Naive B cell (primary cell): ENCODE measurements at regions not wholly inside any gene's neighbourhood (a gene's known extent, or its start where the extent isn't known, plus 50 kb on each side); places are given as distances from the start of the nearest gene placed in this dataset.

Source experiments
- ATAC-seq, 2 donors: fragments of 150-1000 bp; cut with Tn5 transposase; 2 replicates each; pipeline ENCODE4 v1.10.0; 2021; ENCODE audit warnings: low read depth in 2 of 2, mild to moderate bottlenecking in 2 of 2, moderate library complexity in 2 of 2
- DNase-seq: peaks from one replicate; pipeline ENCODE4 v3.0.0; 2022
- H3K27ac Mint-ChIP-seq, 6 donors: one replicate each; pipeline ENCODE4 v1.8.0; 2020 to 2022; ENCODE audit warnings: mild to moderate bottlenecking in 6 of 6, mixed read lengths in 6 of 6, moderate library complexity in 5 of 6, inconsistent platforms in 2 of 6
- H3K27me3 Mint-ChIP-seq, 3 donors: one replicate each; pipeline ENCODE4 v1.8.0; 2021 to 2022; ENCODE audit warnings: mixed read lengths in 3 of 3, mild to moderate bottlenecking in 1 of 3
- H3K36me3 Mint-ChIP-seq, 2 donors: one replicate each; pipeline ENCODE4 v1.8.0; 2020 to 2022; ENCODE audit warnings: mixed read lengths in 2 of 2, inconsistent platforms in 1 of 2, mild to moderate bottlenecking in 1 of 2
- H3K4me1 Mint-ChIP-seq, 3 donors: one replicate each; pipeline ENCODE4 v1.8.0; 2020 to 2022; ENCODE audit warnings: mixed read lengths in 3 of 3, inconsistent platforms in 1 of 3, mild to moderate bottlenecking in 1 of 3, moderate library complexity in 1 of 3
- H3K4me3 Mint-ChIP-seq, 8 donors: one replicate each; pipeline ENCODE4 v1.8.0; 2020 to 2022; ENCODE audit warnings: mild to moderate bottlenecking in 8 of 8, mixed read lengths in 8 of 8, moderate library complexity in 8 of 8, inconsistent platforms in 2 of 8
- H3K9me3 Mint-ChIP-seq, 7 donors: one replicate each; pipeline ENCODE4 v1.8.0; 2020 to 2022; ENCODE audit warnings: mixed read lengths in 7 of 7, mild to moderate bottlenecking in 5 of 7, inconsistent platforms in 2 of 7, moderate library complexity in 1 of 7

DNA sequence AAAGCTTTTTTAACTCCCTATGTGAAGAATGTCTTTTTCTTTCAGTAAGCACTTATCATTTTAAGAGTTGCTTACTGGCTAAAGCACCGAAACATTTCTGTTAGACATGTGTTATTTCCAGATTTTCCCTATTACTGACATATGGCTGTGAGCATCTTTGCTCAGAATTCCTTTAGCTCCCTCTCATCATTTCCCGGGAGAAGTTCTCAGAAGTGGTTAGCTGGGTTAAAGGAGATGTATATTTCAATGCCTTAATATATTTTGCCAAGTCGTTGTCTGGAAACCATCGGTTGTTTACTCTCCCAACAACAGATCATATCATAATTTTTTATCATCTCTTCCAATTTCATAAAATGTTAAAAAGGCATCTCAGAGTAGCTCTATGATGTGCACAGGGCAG lies 396.5 kb downstream of the OCA2 start:
- H3K4me1 Mint-ChIP-seq, result no peaks in the 10 kb centered on the region
- H3K4me3 Mint-ChIP-seq, result no peak overlapping the region
- H3K9me3 Mint-ChIP-seq, result peaks cover 0 to 20% (median 5%) of the 10 kb centered on the region in 7 donors
- DNase-seq (no peak), ATAC-seq (no peak)
- H3K36me3 Mint-ChIP-seq, result no peaks in the 10 kb centered on the region
- H3K27me3 Mint-ChIP-seq, result no peaks in the 10 kb centered on the region
- no peak overlapping the region for H3K27ac Mint-ChIP-seq

DNA sequence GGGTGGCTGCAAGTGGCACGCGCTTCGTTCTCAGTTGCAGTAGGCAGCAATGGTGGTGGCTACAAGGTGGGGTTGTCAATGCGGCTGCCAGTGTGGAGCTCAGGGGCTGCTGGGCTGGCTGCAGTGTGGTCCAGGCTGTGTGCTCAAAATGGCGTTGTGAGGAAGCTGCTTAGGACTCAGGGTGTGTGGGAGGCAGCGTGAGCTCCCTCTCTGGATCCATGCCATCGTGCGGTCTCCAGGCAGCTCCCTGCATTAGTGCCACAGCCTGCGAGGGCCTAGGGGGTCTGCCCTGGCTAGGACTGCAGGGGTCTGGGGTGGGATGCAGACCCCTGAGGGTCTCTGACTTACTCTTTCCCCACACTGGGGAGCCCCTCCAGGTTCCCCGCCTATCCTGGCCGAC lies 397.2 kb downstream of the OCA2 start:
- no peak overlapping the region for H3K4me3 Mint-ChIP-seq
- no peak for ATAC-seq
- no peaks in the 10 kb centered on the region for H3K4me1 Mint-ChIP-seq

DNA sequence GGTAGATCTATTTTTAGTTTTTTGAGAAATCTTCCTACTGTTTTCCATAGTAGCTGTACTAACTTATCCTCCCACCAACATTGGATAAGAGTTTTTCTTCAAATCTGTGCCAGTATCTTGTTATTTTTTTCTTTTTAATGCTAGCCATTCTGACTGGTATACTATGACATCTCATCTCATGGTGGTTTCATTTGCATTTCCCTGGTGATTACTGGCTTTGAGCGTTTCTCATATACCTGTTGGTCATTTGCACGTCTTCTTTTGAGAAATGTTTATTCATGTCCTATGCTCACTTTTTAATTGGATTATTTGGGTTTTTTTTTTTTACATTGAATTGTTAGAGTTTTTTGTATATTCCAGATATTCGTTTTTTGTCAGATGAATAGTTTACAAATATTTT lies 398.1 kb downstream of the OCA2 start:
- Mint-ChIP-seq H3K4me3 (no peak overlapping the region), H3K27ac (no peak overlapping the region), H3K36me3 (no peaks in the 10 kb centered on the region), H3K4me1 (no peaks in the 10 kb centered on the region), H3K27me3 (no peaks in the 10 kb centered on the region), H3K9me3 (peaks cover 0 to 20% (median 5%) of the 10 kb centered on the region in 7 donors)
- no peak for ATAC-seq
- no peak for DNase-seq

More for the DNA sequence above, 397.2 kb downstream of the OCA2 start:
- no peak for DNase-seq
- no peaks in the 10 kb centered on the region for H3K36me3 Mint-ChIP-seq
- H3K9me3 Mint-ChIP-seq, result peaks cover 0 to 20% (median 5%) of the 10 kb centered on the region in 7 donors
- no peak overlapping the region for H3K27ac Mint-ChIP-seq
- no peaks in the 10 kb centered on the region for H3K27me3 Mint-ChIP-seq

DNA sequence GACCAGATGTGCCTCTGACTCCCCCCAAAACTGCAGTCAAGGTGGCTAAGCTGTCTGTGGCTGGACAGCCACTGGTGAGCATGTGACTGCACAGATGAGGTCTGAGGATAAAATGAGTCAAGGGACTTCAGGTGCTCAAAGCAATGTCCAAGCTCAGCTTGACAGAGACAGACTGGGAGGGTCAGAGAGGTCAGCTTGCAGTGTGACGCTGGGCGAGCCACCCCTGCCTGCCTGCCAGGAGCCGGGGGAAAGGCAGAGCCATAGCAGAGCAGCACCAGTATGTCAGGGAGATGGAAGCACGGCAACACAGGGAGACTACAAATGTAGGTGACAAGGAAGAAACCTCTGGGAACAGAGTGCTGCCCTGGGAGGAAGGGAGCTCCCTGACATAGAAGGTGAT lies 399.4 kb downstream of the OCA2 start:
- Mint-ChIP-seq H3K4me1 (no peaks in the 10 kb centered on the region), H3K9me3 (peaks cover 0 to 20% (median 5%) of the 10 kb centered on the region in 7 donors), H3K36me3 (no peaks in the 10 kb centered on the region), H3K27ac (peak overlapping the region in 1 of 6 donors; percentile 62), H3K4me3 (no peak overlapping the region), H3K27me3 (no peaks in the 10 kb centered on the region)
- no peak for DNase-seq
- ATAC-seq, result no peak

DNA sequence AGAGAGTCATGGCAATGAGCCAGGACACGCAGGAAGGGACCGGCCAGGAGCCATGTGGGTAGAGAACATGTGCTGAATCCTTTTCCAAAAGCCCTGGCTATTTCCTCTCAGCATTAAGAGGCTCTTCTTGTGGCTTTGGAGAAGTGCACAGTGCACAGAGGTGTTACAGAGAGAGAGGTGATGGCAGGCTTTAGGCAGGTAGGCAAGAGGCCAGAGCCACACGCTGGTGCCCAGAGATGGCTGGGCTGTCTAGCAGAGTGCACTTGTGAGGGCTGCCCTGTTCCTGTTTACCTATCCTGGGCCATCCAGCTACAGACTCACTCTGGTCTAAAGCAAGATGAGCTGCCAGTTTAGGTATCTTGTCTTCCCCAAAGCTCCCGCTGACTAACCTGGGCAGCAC lies 402.6 kb downstream of the OCA2 start:
- no peaks in the 10 kb centered on the region for H3K36me3 Mint-ChIP-seq
- no peak overlapping the region for H3K27ac Mint-ChIP-seq
- DNase-seq (no peak), ATAC-seq (no peak)
- H3K9me3 Mint-ChIP-seq, result peaks cover 0 to 9% (median 3%) of the 10 kb centered on the region in 7 donors
- H3K27me3 Mint-ChIP-seq, result no peaks in the 10 kb centered on the region
- H3K4me1 Mint-ChIP-seq, result no peaks in the 10 kb centered on the region
- no peak overlapping the region for H3K4me3 Mint-ChIP-seq

DNA sequence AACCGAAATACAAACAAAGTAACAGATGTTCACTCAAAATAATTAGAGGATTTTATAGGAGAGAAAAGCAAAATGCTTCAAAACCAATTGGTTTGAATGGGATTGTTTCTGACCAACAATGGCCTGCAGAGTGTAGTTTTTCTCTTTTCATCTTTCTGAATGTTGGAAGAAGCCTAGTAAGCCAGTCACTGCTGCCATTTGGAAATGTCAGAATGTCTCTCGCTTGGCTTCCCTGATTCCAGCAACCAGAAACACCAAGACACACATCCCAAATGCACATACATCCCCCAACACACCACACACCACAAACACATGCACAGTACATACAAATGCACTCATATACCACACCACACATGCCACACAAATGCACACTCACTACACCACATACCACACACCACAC lies 403.4 kb downstream of the OCA2 start:
- DNase-seq (no peak), ATAC-seq (no peak)
- no peaks in the 10 kb centered on the region for H3K36me3 Mint-ChIP-seq
- no peaks in the 10 kb centered on the region for H3K4me1 Mint-ChIP-seq
- H3K9me3 Mint-ChIP-seq, result peaks cover 0 to 15% (median 3%) of the 10 kb centered on the region in 7 donors
- H3K27me3 Mint-ChIP-seq, result peaks cover 0 to 6% (median 0%) of the 10 kb centered on the region in 3 donors
- no peak overlapping the region for H3K4me3 Mint-ChIP-seq
- no peak overlapping the region for H3K27ac Mint-ChIP-seq

DNA sequence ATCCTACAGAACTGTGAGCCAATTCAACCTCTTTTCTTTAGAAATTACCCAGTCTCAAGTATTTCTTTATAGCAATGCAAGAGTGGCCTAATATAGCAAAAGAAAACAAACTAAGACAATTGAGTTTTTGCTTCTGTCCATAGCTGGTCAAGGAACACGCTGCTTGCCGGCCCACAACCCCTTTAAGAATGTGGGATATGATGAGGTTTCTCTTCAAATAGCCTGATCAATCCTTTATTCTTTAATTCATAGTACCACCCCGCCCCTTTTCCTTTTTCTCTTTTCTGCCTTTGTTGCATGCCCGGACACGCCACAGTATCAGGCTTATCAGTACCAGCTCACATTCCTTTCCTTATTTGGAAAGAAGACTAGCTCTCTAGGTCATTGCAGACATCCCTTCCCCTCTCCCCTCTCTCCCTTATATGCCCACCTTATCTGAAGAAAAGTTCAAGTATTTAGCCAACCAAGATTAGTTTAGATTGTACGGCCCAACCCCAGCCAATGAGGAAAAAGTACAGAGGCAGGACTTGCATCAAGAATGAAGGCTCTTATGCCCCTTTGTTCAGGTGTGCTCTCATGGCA lies 404.5 kb downstream of the OCA2 start:
- Mint-ChIP-seq H3K27ac (no peak overlapping the region), H3K4me1 (no peaks in the 10 kb centered on the region), H3K27me3 (peaks cover 0 to 7% (median 0%) of the 10 kb centered on the region in 3 donors), H3K36me3 (no peaks in the 10 kb centered on the region), H3K9me3 (peaks cover 0 to 16% (median 3%) of the 10 kb centered on the region in 7 donors), H3K4me3 (no peak overlapping the region)
- ATAC-seq (no peak), DNase-seq (no peak)

DNA sequence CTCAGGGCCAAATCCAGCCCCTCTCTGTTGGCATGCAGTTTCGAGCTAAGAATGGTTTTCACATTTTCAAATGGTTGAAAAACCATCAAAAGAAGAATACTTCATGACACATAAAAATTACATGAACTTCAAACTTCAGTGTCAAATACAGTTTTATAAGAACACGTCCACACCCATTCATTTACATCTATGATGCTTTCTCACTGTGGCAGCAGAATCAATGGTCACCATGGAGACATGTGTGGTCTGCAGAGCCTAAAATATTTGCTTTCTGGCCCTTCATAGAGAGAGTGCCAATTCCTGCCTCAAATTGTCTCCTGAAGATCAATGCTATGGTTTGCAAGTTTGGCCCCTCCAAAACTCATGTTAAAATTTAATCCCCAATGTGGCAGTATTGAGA lies 405.8 kb downstream of the OCA2 start:
- Mint-ChIP-seq H3K4me3 (no peak overlapping the region), H3K9me3 (peaks cover 0 to 15% (median under 1%) of the 10 kb centered on the region in 7 donors), H3K27me3 (peaks cover 0 to 7% (median 0%) of the 10 kb centered on the region in 3 donors), H3K27ac (no peak overlapping the region), H3K36me3 (no peaks in the 10 kb centered on the region), H3K4me1 (no peaks in the 10 kb centered on the region)
- ATAC-seq (no peak), DNase-seq (no peak)

DNA sequence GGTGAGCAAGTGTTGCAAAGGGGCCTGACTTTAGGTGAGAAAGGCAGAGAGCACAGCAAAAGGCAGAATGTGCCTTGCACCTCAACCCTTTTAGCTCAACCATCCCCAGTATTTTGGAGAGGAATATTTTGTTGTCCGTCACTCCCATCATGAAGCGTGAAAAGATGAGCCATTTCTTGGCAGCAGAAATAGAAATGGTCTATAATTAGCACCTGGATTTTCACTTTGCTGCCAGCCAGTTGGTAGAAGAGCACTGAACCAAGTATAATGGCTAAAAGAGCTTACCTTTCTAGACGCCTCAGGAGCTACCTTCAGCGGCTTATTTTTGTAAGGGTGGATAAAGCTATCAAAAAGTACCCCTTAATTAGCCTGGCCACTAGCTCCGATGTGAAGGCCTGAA lies 406.7 kb downstream of the OCA2 start:
- ATAC-seq, result no peak
- H3K4me1 Mint-ChIP-seq, result no peaks in the 10 kb centered on the region
- no peak overlapping the region for H3K4me3 Mint-ChIP-seq
- no peak overlapping the region for H3K27ac Mint-ChIP-seq
- no peak for DNase-seq
- H3K27me3 Mint-ChIP-seq, result peaks cover 0 to 7% (median 0%) of the 10 kb centered on the region in 3 donors
- no peaks in the 10 kb centered on the region for H3K36me3 Mint-ChIP-seq
- peaks cover 0 to 15% (median 0%) of the 10 kb centered on the region in 7 donors for H3K9me3 Mint-ChIP-seq

DNA sequence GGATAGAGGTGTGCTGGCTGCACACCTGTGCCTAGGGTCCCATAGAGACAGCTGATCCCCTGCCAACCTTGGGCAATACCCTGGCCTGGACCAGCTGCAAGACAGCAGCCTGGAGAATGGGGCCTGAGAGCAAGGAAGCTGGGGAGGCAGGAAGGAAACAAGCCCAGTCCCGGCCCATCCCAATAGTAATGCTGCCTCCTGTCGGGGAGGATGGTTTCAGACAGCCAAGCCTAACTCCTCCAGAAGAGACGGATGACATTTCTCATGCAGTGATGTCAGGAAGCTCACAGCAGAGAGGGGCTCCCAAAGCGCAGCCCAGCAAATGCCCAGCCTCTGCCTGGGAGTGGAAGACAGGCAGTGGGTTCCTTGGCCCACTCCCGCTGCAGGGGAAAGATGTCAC lies 408.8 kb downstream of the OCA2 start:
- no peak overlapping the region for H3K4me3 Mint-ChIP-seq
- ATAC-seq (no peak), DNase-seq (no peak)
- peaks cover 0 to 7% (median 0%) of the 10 kb centered on the region in 3 donors for H3K27me3 Mint-ChIP-seq
- no peaks in the 10 kb centered on the region for H3K36me3 Mint-ChIP-seq
- H3K27ac Mint-ChIP-seq, result no peak overlapping the region
- H3K4me1 Mint-ChIP-seq, result no peaks in the 10 kb centered on the region
- H3K9me3 Mint-ChIP-seq, result peaks cover 0 to 15% (median 0%) of the 10 kb centered on the region in 7 donors

DNA sequence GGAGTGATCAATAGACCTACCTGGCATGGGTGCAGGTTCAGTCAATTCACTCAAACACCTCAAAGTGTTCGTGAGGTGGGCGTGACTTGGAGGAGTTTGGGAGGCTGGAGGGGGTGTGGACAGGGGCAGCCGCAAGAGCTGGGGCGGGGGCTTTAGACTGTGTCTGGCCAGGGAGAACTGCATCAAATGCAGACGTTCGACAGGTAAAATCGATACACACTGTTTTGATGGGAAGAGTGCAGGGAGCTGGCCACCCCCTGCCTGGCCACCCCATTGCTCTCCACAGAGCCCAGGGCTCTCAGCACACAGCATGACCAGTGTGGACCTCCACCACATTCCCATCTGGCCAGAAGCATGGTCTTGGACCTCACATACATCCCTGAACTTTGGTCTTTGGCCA lies 412.1 kb downstream of the OCA2 start:
- Mint-ChIP-seq H3K4me3 (no peak overlapping the region), H3K36me3 (no peaks in the 10 kb centered on the region), H3K27me3 (peaks cover 0 to 11% (median 2%) of the 10 kb centered on the region in 3 donors), H3K9me3 (peaks cover 0 to 16% (median 2%) of the 10 kb centered on the region in 7 donors), H3K4me1 (no peaks in the 10 kb centered on the region), H3K27ac (no peak overlapping the region)
- no peak for ATAC-seq
- no peak for DNase-seq

DNA sequence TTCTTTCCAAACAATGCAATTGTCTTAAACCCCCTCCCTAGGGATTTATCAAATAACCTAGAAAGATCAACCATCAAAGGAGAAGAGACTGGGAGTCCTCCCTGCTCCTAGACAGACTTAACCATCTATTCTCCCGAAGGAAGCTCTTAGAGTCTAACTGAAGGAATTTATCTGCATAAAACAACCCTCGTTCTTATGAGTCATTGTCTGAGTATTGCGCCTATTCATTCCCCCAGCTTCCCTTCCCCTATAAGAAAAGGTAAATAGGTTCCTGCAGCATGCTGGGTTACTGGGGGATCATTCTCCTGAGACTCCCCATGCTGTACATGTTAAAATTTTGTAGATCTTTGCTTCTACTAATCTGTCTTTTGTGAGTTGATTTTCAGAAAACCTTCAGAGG lies 412.7 kb downstream of the OCA2 start:
- peaks cover 0 to 22% (median 2%) of the 10 kb centered on the region in 7 donors for H3K9me3 Mint-ChIP-seq
- no peak overlapping the region for H3K27ac Mint-ChIP-seq
- no peak for DNase-seq

DNA sequence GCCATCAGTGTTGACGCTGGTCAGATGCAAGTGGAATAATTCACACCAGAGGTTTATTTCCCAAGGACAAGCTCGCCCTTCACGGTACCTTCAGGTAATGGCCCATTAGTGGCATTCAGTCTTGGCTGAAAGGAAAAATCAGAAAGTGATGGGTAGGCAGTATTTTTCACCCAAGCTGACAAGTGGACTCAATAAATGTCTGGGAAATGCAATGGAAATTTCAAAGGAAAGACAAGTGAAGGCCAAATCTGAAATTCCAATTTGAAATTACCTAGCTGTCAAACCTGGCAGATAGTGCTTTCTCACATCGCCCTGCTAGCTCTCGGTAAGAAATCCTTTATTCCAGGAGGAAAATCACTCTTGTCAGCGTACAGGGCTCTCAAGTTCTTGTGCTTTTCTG lies 413.5 kb downstream of the OCA2 start:
- Mint-ChIP-seq H3K9me3 (peaks cover 0 to 15% (median 2%) of the 10 kb centered on the region in 7 donors), H3K4me1 (no peaks in the 10 kb centered on the region), H3K36me3 (no peaks in the 10 kb centered on the region), H3K4me3 (no peak overlapping the region), H3K27ac (no peak overlapping the region), H3K27me3 (peaks cover 0 to 10% (median 8%) of the 10 kb centered on the region in 3 donors)
- ATAC-seq, result no peak
- no peak for DNase-seq

More for the DNA sequence above, 412.7 kb downstream of the OCA2 start:
- ATAC-seq, result no peak
- no peaks in the 10 kb centered on the region for H3K4me1 Mint-ChIP-seq
- H3K27me3 Mint-ChIP-seq, result peaks cover 0 to 15% (median 8%) of the 10 kb centered on the region in 3 donors
- no peak overlapping the region for H3K4me3 Mint-ChIP-seq
- H3K36me3 Mint-ChIP-seq, result no peaks in the 10 kb centered on the region

DNA sequence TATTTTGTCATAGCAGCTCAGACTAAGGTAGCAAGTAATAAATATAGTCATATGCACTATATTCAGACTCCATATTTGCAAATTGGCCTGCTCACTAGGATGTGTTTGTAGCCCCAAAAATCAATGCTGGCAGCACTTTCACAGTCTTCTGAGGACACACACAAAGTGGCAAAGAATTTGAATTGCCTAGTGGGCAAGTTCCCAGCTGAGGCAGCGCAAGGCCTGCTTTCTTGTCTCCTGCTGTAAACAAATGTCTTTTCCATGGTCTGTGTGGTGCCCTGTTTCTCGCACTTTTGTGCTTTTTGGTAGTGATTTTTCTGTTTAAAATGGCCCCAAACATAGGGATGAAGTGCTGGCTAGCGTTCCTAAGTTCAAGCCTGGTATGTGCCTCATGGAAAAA lies 416.0 kb downstream of the OCA2 start:
- no peaks in the 10 kb centered on the region for H3K4me1 Mint-ChIP-seq
- ATAC-seq (no peak), DNase-seq (no peak)
- H3K27me3 Mint-ChIP-seq, result peaks cover 0 to 21% (median 8%) of the 10 kb centered on the region in 3 donors
- H3K36me3 Mint-ChIP-seq, result no peaks in the 10 kb centered on the region
- no peak overlapping the region for H3K4me3 Mint-ChIP-seq
- H3K27ac Mint-ChIP-seq, result no peak overlapping the region
- peaks cover 0 to 10% (median 2%) of the 10 kb centered on the region in 7 donors for H3K9me3 Mint-ChIP-seq
